B cell (primary cell): ENCODE measurements at regions not wholly inside any gene's neighbourhood (a gene's known extent, or its start where the extent isn't known, plus 50 kb on each side); places are given as distances from the start of the nearest gene placed in this dataset.

Experiments used
- ATAC-seq: fragments of 200-7000 bp; cut with Tn5 transposase; one replicate; pipeline ENCODE4 v1.10.0; 2021; ENCODE audit warnings: low read depth, mild to moderate bottlenecking, moderate number of reproducible peaks, moderate library complexity
- CTCF ChIA-PET: fragments of 350-600 bp; sonication (Branson Sonifier 250); formaldehyde crosslinking; loops from one replicate; lab custom pipeline; 2021; ENCODE audit warnings: antibody characterized with exemption, inconsistent platforms; lab: Charles Lee
- POLR2A ChIA-PET: fragments of 350-600 bp; sonication (Branson Sonifier 250); formaldehyde crosslinking; loops from one replicate; lab custom pipeline; 2021; ENCODE audit warnings: antibody characterized with exemption; lab: Charles Lee
- DNase-seq: peaks from one replicate; pipeline ENCODE4 v3.0.0; 2013
- H2AFZ ChIP-seq: 2 replicates; pipeline ENCODE4 v1.6.1; 2012; ENCODE audit warnings: mild to moderate bottlenecking, low read depth, low read length; ENCODE audit not compliant: insufficient read depth, poor library complexity, severe bottlenecking
- H3K27ac ChIP-seq, 2 donors: 1 replicate in 1 of 2; 2 replicates in 1 of 2; pipeline ENCODE4 v1.5.1; 2012 to 2013; ENCODE audit warnings: low read length in 2 of 2, mild to moderate bottlenecking in 2 of 2, moderate library complexity in 1 of 2
- H3K27me3 ChIP-seq, 4 experiments: fragments of 200-600 bp in 1 of 4; sonication (generic) in 1 of 4; replicated peaks in 1 of 4; 1 replicate in 2 of 4; 2 replicates in 2 of 4; pipeline versions ENCODE4 v1.6.1 to v1.7.0; 2013 to 2016; ENCODE audit warnings: low read length in 3 of 4, mild to moderate bottlenecking in 2 of 4, mixed read lengths in 1 of 4, moderate library complexity in 1 of 4; ENCODE audit not compliant: insufficient read depth in 4 of 4, control insufficient read depth in 3 of 4; ENCODE audit errors: control extremely low read depth in 1 of 4
- H3K36me3 ChIP-seq, 2 experiments: replicated peaks in 1 of 2; 1 replicate in 1 of 2; 2 replicates in 1 of 2; pipeline versions ENCODE4 v1.6.1 to v1.7.1; 2013; ENCODE audit warnings: low read length in 1 of 2; ENCODE audit not compliant: insufficient read depth in 2 of 2, control insufficient read depth in 1 of 2; ENCODE audit errors: control extremely low read depth in 1 of 2, extremely low read depth in 1 of 2
- H3K4me1 ChIP-seq, 2 donors: fragments of 200-600 bp in 1 of 2; sonication (generic) in 1 of 2; 1 replicate in 1 of 2; 2 replicates in 1 of 2; pipeline versions ENCODE4 v1.5.1 to v1.6.1; 2013 to 2017; ENCODE audit warnings: low read length in 2 of 2; ENCODE audit not compliant: control insufficient read depth in 2 of 2, insufficient read depth in 2 of 2
- H3K4me2 ChIP-seq: replicated peaks from 2 replicates; pipeline ENCODE3; 2012; ENCODE audit warnings: mild to moderate bottlenecking, low read depth, low read length; ENCODE audit not compliant: poor library complexity, severe bottlenecking
- H3K4me3 ChIP-seq, 5 experiments: fragments of 200-600 bp in 1 of 5; sonication (generic) in 1 of 5; 1 replicate in 3 of 5; 2 replicates in 2 of 5; pipeline versions ENCODE4 v1.5.1 to v1.7.0; 2011 to 2016; ENCODE audit warnings: low read length in 4 of 5, mild to moderate bottlenecking in 4 of 5, low read depth in 2 of 5, control low read depth in 1 of 5, moderate library complexity in 1 of 5; ENCODE audit not compliant: insufficient read depth in 1 of 5; ENCODE audit errors: control extremely low read depth in 1 of 5, extremely low read depth in 1 of 5
- H3K79me2 ChIP-seq: fragments of 200-600 bp; sonication (generic); one replicate; pipeline ENCODE4 v1.6.0; 2016; ENCODE audit warnings: low read length; ENCODE audit not compliant: control insufficient read depth, insufficient read depth
- H3K9ac ChIP-seq: fragments of 200-600 bp; sonication (generic); 2 replicates; pipeline ENCODE4 v1.6.1; 2017; ENCODE audit warnings: mild to moderate bottlenecking, low read length, moderate library complexity
- H3K9me3 ChIP-seq, 3 donors: one replicate each; pipeline versions ENCODE4 v1.6.1 to v1.7.1; 2013; ENCODE audit warnings: low read length in 2 of 3; ENCODE audit not compliant: control insufficient read depth in 2 of 3, insufficient read depth in 1 of 3; ENCODE audit errors: control extremely low read depth in 1 of 3
- H4K20me1 ChIP-seq: 2 replicates; pipeline ENCODE4 v1.6.0; 2012; ENCODE audit warnings: mild to moderate bottlenecking, low read length; ENCODE audit not compliant: insufficient read depth, control insufficient read depth, poor library complexity, severe bottlenecking
- H3K27ac Mint-ChIP-seq: one replicate; pipeline ENCODE4 v1.8.0; 2021; ENCODE audit warnings: mixed read lengths
- H3K27me3 Mint-ChIP-seq: one replicate; pipeline ENCODE4 v1.8.0; 2021; ENCODE audit warnings: mixed read lengths
- H3K4me1 Mint-ChIP-seq: one replicate; pipeline ENCODE4 v1.8.0; 2021; ENCODE audit warnings: mixed read lengths
- H3K4me3 Mint-ChIP-seq: one replicate; pipeline ENCODE4 v1.8.0; 2021; ENCODE audit warnings: mixed read lengths
- H3K9me3 Mint-ChIP-seq: one replicate; pipeline ENCODE4 v1.8.0; 2022; ENCODE audit warnings: mixed read lengths; ENCODE audit not compliant: insufficient read depth
- CTCF ChIP-seq: fragments of 200-600 bp; IDR thresholded peaks from one replicate; pipeline ENCODE4 v1.8.0; 2022; ENCODE audit warnings: antibody characterized with exemption, mild to moderate bottlenecking
- EZH2 ChIP-seq: IDR thresholded peaks from 2 replicates; pipeline ENCODE4 v1.6.1; 2012; ENCODE audit warnings: borderline replicate concordance, low read depth, mild to moderate bottlenecking, moderate library complexity, low read length; ENCODE audit not compliant: insufficient read depth, poor library complexity, severe bottlenecking
- WGBS: methylation state at CpG from one replicate; pipeline ENCODE4 v1.1.5; 2013; ENCODE audit warnings: missing lambda C conversion rate; ENCODE audit not compliant: insufficient coverage; 5-methylcytosine and 5-hydroxymethylcytosine counted together
- intact Hi-C: fragments of 100-400 bp; cut with micrococcal nuclease; formaldehyde crosslinking; loops from one replicate; pipeline ENCODE4 v1.10.0; 2022

GRCh38 chr5:25484391-25484790 is 839.6 kb upstream of the CDH10 start:
- Histone ChIP-seq H3K36me3 (no peaks in the 10 kb centered on the region), H3K27me3 (no peaks in the 10 kb centered on the region), H3K4me1 (no peaks in the 10 kb centered on the region), H3K27ac (no peak overlapping the region), H3K4me2 (no peak overlapping the region), H3K79me2 (no peaks in the 10 kb centered on the region), H3K9ac (no peak overlapping the region), H2AFZ (no peak overlapping the region), H3K4me3 (no peak overlapping the region), H4K20me1 (no peaks in the 10 kb centered on the region), H3K9me3 (no peaks in the 10 kb centered on the region)
- no peaks in the 10 kb centered on the region for H3K4me1 Mint-ChIP-seq
- intact Hi-C loops, result no loop called here
- POLR2A ChIA-PET, result no interaction called here
- WGBS, result no CpG with 5 or more reads among the region's 4 CpGs
- H3K4me3 Mint-ChIP-seq, result no peak overlapping the region
- ATAC-seq (no peak), DNase-seq (no peak)
- TF ChIP-seq CTCF (no peak), EZH2 (no peak)
- peaks cover 7% of the 10 kb centered on the region for H3K9me3 Mint-ChIP-seq
- CTCF ChIA-PET, result no interaction called here
- no peaks in the 10 kb centered on the region for H3K27me3 Mint-ChIP-seq
- H3K27ac Mint-ChIP-seq, result no peak overlapping the region

GRCh38 chr5:25481463-25481862 is 836.7 kb upstream of the CDH10 start:
- H3K4me3 Mint-ChIP-seq, result no peak overlapping the region
- H3K27me3 ChIP-seq, result no peaks in the 10 kb centered on the region
- H3K36me3 ChIP-seq, result no peaks in the 10 kb centered on the region
- H3K27ac ChIP-seq, result no peak overlapping the region
- no peaks in the 10 kb centered on the region for H4K20me1 ChIP-seq
- no peak overlapping the region for H3K27ac Mint-ChIP-seq
- no peaks in the 10 kb centered on the region for H3K9me3 ChIP-seq
- ATAC-seq (no peak), DNase-seq (no peak)
- intact Hi-C loops, result no loop called here
- H3K4me2 ChIP-seq, result no peak overlapping the region
- no peaks in the 10 kb centered on the region for H3K4me1 Mint-ChIP-seq
- POLR2A ChIA-PET, result no interaction called here
- H3K9me3 Mint-ChIP-seq, result peaks cover 5% of the 10 kb centered on the region
- H3K79me2 ChIP-seq, result no peaks in the 10 kb centered on the region
- no peak overlapping the region for H2AFZ ChIP-seq
- H3K4me3 ChIP-seq, result no peak overlapping the region
- no peaks in the 10 kb centered on the region for H3K4me1 ChIP-seq
- H3K27me3 Mint-ChIP-seq, result no peaks in the 10 kb centered on the region
- H3K9ac ChIP-seq, result no peak overlapping the region
- TF ChIP-seq EZH2, result no peak
- no peak for TF ChIP-seq CTCF
- 100% methylated on average over 1 of the region's 2 CpGs for WGBS
- CTCF ChIA-PET, result no interaction called here
